ENCODE measurements at regions not wholly inside any gene's neighbourhood (a gene's known extent, or its start where the extent isn't known, plus 50 kb on each side); places are given as distances from the start of the nearest gene placed in this dataset.

- WGBS, 2 experiments (ENCODE audit: extremely low coverage in 2 of 2, insufficient read length in 1 of 2) = no CpG with 5 or more reads among the region's 2 CpGs
- Histone ChIP-seq H3K14ac (replicated peaks; ENCODE audit: low read depth, low read length) (peak overlapping the region; percentile 46), H2AFZ (replicated peaks; ENCODE audit: low read length, poor library complexity) (peak overlapping the region; percentile 54), H3K36me3 (ENCODE audit: control insufficient read depth, insufficient read depth, low read length) (no peaks in the 10 kb centered on the region), H3K9me3 (ENCODE audit: control insufficient read depth, insufficient read depth, low read length) (no peaks in the 10 kb centered on the region), H4K8ac (ENCODE audit: low read depth in 2 of 2, low read length in 2 of 2) (peak overlapping the region; percentile 38 to 81), H3K56ac (ENCODE audit: extremely low read depth, insufficient read depth, low read length) (peak overlapping the region; percentile 89), H3K4me3 (ENCODE audit: insufficient read depth, low read depth, low read length) (peak overlapping the region; percentile 35; the same call in 1 of the 2 replicates), H2BK20ac (ENCODE audit: low read depth, low read length) (peak overlapping the region; percentile 85), H3K9me1 (ENCODE audit: insufficient read depth, low read length) (no peaks in the 10 kb centered on the region), H3K27ac (ENCODE audit: insufficient read depth, low read length) (peak overlapping the region; percentile 41; the same call in 1 of the 2 replicates), H2BK120ac (ENCODE audit: low read depth, low read length) (peak overlapping the region; percentile 85), H4K91ac (ENCODE audit: insufficient read depth, low read depth, low read length) (peak overlapping the region; percentile 98), H3K4me2 (ENCODE audit: low read depth, low read length) (peak overlapping the region; percentile 91), H2BK15ac (ENCODE audit: low read depth, low read length) (peak overlapping the region; percentile 97; the same call in 2 of the 3 replicates), H4K5ac (ENCODE audit: low read depth, low read length) (peak overlapping the region; percentile 38; the same call in 1 of the 2 replicates), H3K18ac (ENCODE audit: low read depth, low read length) (peak overlapping the region; percentile 79), H3K23ac (ENCODE audit: low read depth, low read length) (peak overlapping the region; percentile 78), H3K4me1 (ENCODE audit: control insufficient read depth, insufficient read depth, low read length) (no peaks in the 10 kb centered on the region), H4K20me1 (ENCODE audit: insufficient read depth, low read length) (no peaks in the 10 kb centered on the region), H3K27me3 (ENCODE audit: control insufficient read depth, insufficient read depth, low read length) (no peaks in the 10 kb centered on the region), H2AK5ac (ENCODE audit: low read depth, low read length) (peak overlapping the region; percentile 62; the same call in 1 of the 2 replicates), H2BK5ac (ENCODE audit: low read depth, low read length, poor library complexity, severe bottlenecking) (peak overlapping the region; percentile 93), H3K9ac (ENCODE audit: low read depth, low read length) (peak overlapping the region; percentile 29), H2AK9ac (replicated peaks; ENCODE audit: low read depth, low read length, poor library complexity) (no peak overlapping the region), H3K4ac (ENCODE audit: low read depth, low read length) (peak overlapping the region; percentile 65), H3K79me1 (ENCODE audit: low read depth in 1 of 2, low read length in 2 of 2) (no peaks in the 10 kb centered on the region)
- dilution Hi-C loops (cut with HindIII; ENCODE audit: low sequenced_read_pairs, unreplicated experiment) (no loop called here), intact Hi-C loops (cut with micrococcal nuclease) (no loop called here), in situ Hi-C loops (cut with MboI; ENCODE audit: low sequenced_read_pairs) (no loop called here)
- TF ChIP-seq SMC3 (IDR thresholded peaks at IDR 0.05; ENCODE audit: low read depth, low read length) = no peak
- TF ChIP-seq FOS (IDR thresholded peaks at IDR 0.05; ENCODE audit: low read depth, low read length) = no peak
- no peak for TF ChIP-seq ELK1 (IDR thresholded peaks at IDR 0.05; ENCODE audit: borderline replicate concordance, low read depth, low read length)
- TF ChIP-seq MXI1 (IDR thresholded peaks at IDR 0.05; ENCODE audit: borderline replicate concordance, low read depth, low read length) = no peak
- no peak for TF ChIP-seq CEBPB (IDR thresholded peaks at IDR 0.05; ENCODE audit: low read depth, low read length)
- no peak for TF ChIP-seq RCOR1 (IDR thresholded peaks at IDR 0.05; ENCODE audit: insufficient replicate concordance, low read length)
- TF ChIP-seq POLR2A (IDR thresholded peaks at IDR 0.05; ENCODE audit: low read depth, low read length) = no peak
- TF ChIP-seq RAD21 (IDR thresholded peaks at IDR 0.05; ENCODE audit: low read length) = no peak
- no peak for TF ChIP-seq USF2 (IDR thresholded peaks at IDR 0.05; ENCODE audit: low read depth, low read length)
- TF ChIP-seq NFE2L2 (IDR thresholded peaks at IDR 0.05; ENCODE audit: low read depth, low read length) = no peak
- TF ChIP-seq CHD1 (IDR thresholded peaks at IDR 0.05; ENCODE audit: low read depth, low read length) = no peak
- TF ChIP-seq MAFK (IDR thresholded peaks at IDR 0.05; ENCODE audit: low read depth, low read length) = no peak
- no peak for TF ChIP-seq BHLHE40 (IDR thresholded peaks at IDR 0.05; ENCODE audit: low read depth, low read length)
- TF ChIP-seq MAZ (IDR thresholded peaks at IDR 0.05; ENCODE audit: borderline replicate concordance, low read depth, low read length) = no peak
- TF ChIP-seq RFX5 (IDR thresholded peaks at IDR 0.05; ENCODE audit: low read depth, low read length) = no peak
- ATAC-seq (ENCODE audit: low read depth) = peak; percentile 73
- ChIA-PET CTCF (interaction anchor here (0.6 to 1.1 kb wide), 2 partner anchors 9 to 20 kb away, joined by 4 to 5 read pairs; no protein-coding TSS in a partner anchor), POLR2A (ENCODE audit: unreplicated experiment) (no interaction called here)
- BruUV-seq (replicated peaks) = no TSS peak
- DNase-seq = peak; percentile 47
These were observed 62.0 kb upstream of the WDR75 start for GRCh38 chr2:189379287-189379630.

Data from IMR-90 (cell line).